WI38 (cell line): ENCODE measurements at regions not wholly inside any gene's neighbourhood (a gene's known extent, or its start where the extent isn't known, plus 50 kb on each side); places are given as distances from the start of the nearest gene placed in this dataset.
"Not testable (repeated sequence)": the region's sequence is repeated elsewhere in the genome, so short reads cannot be mapped to it uniquely, and the experiment has no call there.

Experiments
- H3K4me3 ChIP-seq: 2 replicates; pipeline ENCODE4 v1.5.1; 2011; ENCODE audit warnings: low read depth, mild to moderate bottlenecking, control low read depth, low read length
- TF ChIP-seq, protein P1 (sequence below): IDR thresholded peaks from 2 replicates; pipeline ENCODE4 v1.5.1; 2012; ENCODE audit warnings: low read depth, mild to moderate bottlenecking, control low read depth, low read length

GRCh38 chr3:102727340-102727739, 292.5 kb downstream of the ZPLD1 start:
- TF ChIP-seq, protein P1, sequence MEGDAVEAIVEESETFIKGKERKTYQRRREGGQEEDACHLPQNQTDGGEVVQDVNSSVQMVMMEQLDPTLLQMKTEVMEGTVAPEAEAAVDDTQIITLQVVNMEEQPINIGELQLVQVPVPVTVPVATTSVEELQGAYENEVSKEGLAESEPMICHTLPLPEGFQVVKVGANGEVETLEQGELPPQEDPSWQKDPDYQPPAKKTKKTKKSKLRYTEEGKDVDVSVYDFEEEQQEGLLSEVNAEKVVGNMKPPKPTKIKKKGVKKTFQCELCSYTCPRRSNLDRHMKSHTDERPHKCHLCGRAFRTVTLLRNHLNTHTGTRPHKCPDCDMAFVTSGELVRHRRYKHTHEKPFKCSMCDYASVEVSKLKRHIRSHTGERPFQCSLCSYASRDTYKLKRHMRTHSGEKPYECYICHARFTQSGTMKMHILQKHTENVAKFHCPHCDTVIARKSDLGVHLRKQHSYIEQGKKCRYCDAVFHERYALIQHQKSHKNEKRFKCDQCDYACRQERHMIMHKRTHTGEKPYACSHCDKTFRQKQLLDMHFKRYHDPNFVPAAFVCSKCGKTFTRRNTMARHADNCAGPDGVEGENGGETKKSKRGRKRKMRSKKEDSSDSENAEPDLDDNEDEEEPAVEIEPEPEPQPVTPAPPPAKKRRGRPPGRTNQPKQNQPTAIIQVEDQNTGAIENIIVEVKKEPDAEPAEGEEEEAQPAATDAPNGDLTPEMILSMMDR = no peak
- H3K4me3 ChIP-seq = no peak overlapping the region

DNA sequence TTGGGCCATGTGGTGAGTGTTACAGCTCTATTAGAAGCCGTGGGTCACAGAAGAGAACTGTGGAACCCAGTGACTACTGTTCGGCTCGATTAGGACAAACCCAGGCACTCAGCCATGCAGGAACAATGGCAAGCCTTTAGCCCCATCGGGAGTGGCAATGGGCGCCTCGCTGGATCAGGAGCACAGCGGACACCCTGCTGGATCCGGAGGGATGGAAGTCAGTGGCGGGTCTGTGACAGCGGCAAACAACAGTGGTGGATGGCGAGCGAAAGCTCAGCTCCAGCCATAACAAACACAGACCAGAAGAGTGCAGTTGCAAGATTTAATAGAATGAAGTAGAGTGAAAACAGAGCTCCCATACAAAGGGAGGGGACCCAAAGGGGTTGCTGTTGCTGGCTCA, 297.8 kb downstream of the ZPLD1 start:
- not testable (repeated sequence) for H3K4me3 ChIP-seq

- H3K4me3 ChIP-seq = no peak overlapping the region
- TF ChIP-seq, protein P1 = no peak
Observed at GRCh38 chr3:102733791-102734563, 299.2 kb downstream of the ZPLD1 start.

DNA sequence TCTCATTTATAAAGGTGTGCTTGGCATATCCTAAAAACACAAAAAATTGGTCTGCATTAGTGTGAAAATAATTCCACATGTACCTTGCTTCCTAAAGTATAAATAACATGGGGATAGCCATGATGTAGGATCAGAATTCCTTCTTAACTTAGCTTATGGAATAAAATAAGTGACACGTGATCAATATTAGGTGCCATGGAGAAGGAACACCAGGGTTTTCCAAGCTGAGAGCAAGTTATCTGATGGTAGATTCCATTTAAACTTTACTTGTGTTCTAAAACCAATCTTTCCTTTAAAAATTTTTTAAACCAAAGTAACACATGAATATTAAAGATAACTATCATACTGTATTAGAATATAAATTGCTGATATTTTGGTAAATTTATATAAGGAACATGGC, 300.5 kb downstream of the ZPLD1 start:
- TF ChIP-seq, protein P1 = no peak

DNA sequence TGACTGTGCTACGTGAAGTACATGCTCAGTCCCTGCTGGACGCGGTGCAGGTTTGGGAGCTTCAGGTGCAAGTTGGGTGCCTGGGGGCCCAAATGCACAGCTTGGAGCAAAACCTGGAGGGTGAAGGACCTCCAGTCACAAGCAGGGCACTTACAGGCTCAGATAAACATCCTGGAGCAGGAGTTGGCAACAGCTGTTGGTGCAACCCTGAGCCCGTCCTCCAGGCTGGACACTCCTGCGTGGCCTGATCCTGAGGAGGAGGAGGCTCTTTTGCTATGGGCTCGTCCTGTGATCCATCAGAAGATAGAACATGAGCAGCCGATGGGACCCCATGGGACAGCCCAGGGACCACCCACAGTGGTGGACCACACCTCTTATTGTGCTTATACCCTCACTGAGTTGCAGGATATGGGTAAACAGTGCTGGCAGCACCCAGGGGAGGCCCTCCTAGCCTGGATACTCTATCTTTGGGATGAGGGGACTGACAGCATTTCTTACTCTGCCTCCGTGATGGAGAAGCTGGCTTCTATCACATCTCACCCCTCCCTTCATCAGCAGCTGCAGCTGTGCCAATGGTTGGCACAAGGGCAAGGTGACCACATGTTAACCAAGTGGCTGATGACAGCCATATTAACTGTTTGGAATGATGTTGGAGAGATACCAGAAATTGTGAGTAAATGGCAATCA, 301.6 kb downstream of the ZPLD1 start:
- H3K4me3 ChIP-seq = no peak overlapping the region
- TF ChIP-seq, protein P1 = no peak

More for the DNA sequence above, 300.5 kb downstream of the ZPLD1 start:
- H3K4me3 ChIP-seq = no peak overlapping the region

- TF ChIP-seq, protein P1 = no peak
- no peak overlapping the region for H3K4me3 ChIP-seq
Observed at GRCh38 chr3:102736975-102737304, 302.1 kb downstream of the ZPLD1 start.

- H3K4me3 ChIP-seq = no peak overlapping the region
Observed at GRCh38 chr3:102737353-102737752, 302.5 kb downstream of the ZPLD1 start.

More at GRCh38 chr3:102737353-102737752, 302.5 kb downstream of the ZPLD1 start:
- TF ChIP-seq, protein P1 = no peak
